ENCODE measurements at regions not wholly inside any gene's neighbourhood (a gene's known extent, or its start where the extent isn't known, plus 50 kb on each side); places are given as distances from the start of the nearest gene placed in this dataset.
"Not testable (repeated sequence)": the region's sequence is repeated elsewhere in the genome, so short reads cannot be mapped to it uniquely, and the experiment has no call there.

DNA sequence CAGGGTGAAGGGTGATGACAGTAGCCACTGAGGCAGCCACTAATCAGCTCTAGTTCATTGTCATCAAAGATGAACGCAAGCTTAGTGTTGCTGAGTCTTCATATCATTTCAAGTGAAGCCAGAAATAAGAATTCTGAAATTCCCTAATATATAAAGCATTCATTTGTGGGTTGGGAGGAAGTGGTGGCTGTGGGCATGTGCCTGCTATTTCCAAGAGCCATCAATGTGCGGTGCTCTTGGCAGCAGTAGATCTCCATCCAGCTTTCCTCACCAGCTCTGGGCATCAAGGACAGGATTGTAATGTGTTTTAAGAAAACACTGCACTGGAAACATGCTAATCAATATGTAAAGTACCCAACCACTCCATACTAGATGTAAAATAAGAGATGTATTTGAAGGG, 202.5 kb upstream of the AHR start:
- no peaks in the 10 kb centered on the region for H3K27me3 ChIP-seq

DNA sequence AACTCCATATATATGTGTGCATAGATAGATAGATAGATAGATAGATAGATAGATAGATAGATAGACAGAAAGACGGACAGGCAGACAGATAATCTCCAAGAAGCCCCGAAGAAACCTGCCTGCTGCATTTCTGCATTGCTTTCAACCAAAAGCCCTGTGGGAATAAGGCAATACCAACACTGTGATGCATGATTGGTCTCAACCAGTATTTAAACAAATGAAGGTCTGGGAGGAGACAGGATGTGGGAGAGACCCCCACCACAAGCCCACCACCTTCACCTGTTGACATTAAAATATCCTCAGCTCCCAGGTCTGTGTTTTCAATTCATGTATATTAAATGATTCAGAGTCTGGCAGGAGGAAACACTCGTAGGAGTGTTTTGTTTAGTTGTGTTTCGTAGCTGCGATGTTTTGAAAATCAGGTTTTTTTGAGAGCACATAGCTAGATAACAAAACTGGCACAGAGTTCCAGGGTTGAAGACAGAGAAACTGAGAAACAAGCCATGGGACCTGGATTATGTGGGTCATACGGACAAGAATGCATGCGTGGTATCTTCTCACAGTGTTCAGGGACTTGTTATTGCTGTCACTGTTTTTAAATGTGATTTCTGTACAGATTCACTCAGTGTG, 200.7 kb upstream of the AHR start:
- Histone ChIP-seq H3K27ac (no peak overlapping the region), H3K36me3 (no peaks in the 10 kb centered on the region), H3K9me3 (ENCODE audit: low read depth) (no peaks in the 10 kb centered on the region), H3K27me3 (no peaks in the 10 kb centered on the region), H3K4me3 (no peak overlapping the region), H3K4me1 (ENCODE audit: low read depth) (no peaks in the 10 kb centered on the region)
- DNase-seq (ENCODE audit: low read depth in 1 of 2, low spot score in 1 of 2) = peak in 1 of 2 donors; percentile 62
- TF ChIP-seq, protein P1, sequence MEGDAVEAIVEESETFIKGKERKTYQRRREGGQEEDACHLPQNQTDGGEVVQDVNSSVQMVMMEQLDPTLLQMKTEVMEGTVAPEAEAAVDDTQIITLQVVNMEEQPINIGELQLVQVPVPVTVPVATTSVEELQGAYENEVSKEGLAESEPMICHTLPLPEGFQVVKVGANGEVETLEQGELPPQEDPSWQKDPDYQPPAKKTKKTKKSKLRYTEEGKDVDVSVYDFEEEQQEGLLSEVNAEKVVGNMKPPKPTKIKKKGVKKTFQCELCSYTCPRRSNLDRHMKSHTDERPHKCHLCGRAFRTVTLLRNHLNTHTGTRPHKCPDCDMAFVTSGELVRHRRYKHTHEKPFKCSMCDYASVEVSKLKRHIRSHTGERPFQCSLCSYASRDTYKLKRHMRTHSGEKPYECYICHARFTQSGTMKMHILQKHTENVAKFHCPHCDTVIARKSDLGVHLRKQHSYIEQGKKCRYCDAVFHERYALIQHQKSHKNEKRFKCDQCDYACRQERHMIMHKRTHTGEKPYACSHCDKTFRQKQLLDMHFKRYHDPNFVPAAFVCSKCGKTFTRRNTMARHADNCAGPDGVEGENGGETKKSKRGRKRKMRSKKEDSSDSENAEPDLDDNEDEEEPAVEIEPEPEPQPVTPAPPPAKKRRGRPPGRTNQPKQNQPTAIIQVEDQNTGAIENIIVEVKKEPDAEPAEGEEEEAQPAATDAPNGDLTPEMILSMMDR (IDR thresholded peaks at IDR 0.05; ENCODE audit: low read depth, low read length) = no peak

More for the DNA sequence above, 202.5 kb upstream of the AHR start:
- no peaks in the 10 kb centered on the region for H3K4me1 ChIP-seq (ENCODE audit: low read depth)
- H3K27ac ChIP-seq = no peak overlapping the region
- H3K4me3 ChIP-seq = no peak overlapping the region
- TF ChIP-seq, protein P1 (IDR thresholded peaks at IDR 0.05; ENCODE audit: low read depth, low read length) = no peak
- no peaks in the 10 kb centered on the region for H3K36me3 ChIP-seq
- DNase-seq (ENCODE audit: low read depth in 1 of 2, low spot score in 1 of 2) = no peak
- no peaks in the 10 kb centered on the region for H3K9me3 ChIP-seq (ENCODE audit: low read depth)

DNA sequence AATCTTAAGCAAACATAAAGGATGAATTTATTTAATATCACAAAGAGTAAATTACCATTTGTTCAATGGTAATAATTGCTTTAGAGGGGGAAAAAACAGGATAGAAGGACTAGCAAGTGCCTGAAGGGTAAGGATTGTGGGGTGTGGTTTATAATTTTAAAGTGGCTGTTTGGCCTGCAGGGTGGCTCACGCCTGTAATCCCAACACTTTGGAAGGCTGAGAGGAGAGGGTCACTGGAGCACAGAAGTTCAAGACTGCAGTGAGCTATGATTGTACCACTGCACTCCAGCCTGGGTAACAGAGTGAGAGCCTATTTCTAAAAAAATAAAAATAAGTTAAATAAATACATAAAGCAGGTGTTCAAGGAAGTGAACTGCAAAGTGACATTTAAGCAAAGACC, 199.9 kb upstream of the AHR start:
- TF ChIP-seq, protein P1 (IDR thresholded peaks at IDR 0.05; ENCODE audit: low read depth, low read length) = no peak
- Histone ChIP-seq H3K4me3 (no peak overlapping the region), H3K4me1 (ENCODE audit: low read depth) (no peaks in the 10 kb centered on the region), H3K36me3 (no peaks in the 10 kb centered on the region), H3K9me3 (ENCODE audit: low read depth) (no peaks in the 10 kb centered on the region), H3K27me3 (no peaks in the 10 kb centered on the region), H3K27ac (no peak overlapping the region)
- DNase-seq (ENCODE audit: low read depth in 1 of 2, low spot score in 1 of 2) = no peak

DNA sequence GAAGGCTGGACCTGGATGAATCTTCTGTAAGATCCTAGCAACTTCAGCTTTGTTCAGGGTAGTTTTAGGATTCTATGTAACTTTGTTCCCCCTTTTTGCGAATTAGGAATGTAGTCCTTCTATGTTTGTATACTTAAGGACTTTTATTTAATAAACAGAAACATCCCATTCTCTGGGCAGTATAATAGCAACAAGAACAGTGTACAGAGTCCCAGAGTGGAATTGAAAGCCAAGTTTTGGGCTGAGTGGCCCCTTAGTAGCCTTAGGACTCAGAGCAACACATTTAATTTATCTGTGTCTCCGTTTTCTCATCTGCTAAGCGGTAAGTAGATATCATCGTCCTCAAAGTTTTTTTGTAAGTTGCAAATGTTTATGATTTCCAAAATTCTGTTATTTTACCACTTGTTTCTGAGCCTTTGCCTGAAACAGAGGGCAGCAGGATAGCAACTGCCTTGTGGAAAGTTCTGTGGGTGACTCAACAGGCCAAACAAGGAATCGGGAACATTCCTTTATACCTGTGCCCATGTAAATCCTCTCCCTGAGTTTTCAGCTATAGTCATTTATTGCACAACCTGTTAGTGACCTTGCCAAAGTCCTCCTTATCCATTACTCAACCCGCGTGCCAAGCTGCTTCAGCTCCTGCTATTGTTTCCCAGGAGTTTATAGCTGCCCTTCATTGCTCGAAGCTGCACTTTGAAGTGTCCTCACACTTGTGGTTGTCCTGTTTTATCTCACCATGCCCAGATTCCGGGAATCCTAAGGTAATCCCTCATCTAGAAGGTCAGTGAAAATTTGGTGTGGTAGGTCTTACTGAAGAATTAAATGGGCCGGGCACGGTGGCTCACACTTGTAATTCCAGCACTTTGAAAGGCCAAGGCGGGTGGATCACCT, 199.1 kb upstream of the AHR start:
- H3K4me3 ChIP-seq = no peak overlapping the region
- H3K27me3 ChIP-seq = no peaks in the 10 kb centered on the region
- peak in 1 of 2 donors; percentile 83 for DNase-seq (ENCODE audit: low read depth in 1 of 2, low spot score in 1 of 2)
- no peaks in the 10 kb centered on the region for H3K9me3 ChIP-seq (ENCODE audit: low read depth)
- H3K27ac ChIP-seq = no peak overlapping the region
- TF ChIP-seq, protein P1 (IDR thresholded peaks at IDR 0.05; ENCODE audit: low read depth, low read length) = no peak
- H3K4me1 ChIP-seq (ENCODE audit: low read depth) = no peaks in the 10 kb centered on the region
- H3K36me3 ChIP-seq = no peaks in the 10 kb centered on the region

DNA sequence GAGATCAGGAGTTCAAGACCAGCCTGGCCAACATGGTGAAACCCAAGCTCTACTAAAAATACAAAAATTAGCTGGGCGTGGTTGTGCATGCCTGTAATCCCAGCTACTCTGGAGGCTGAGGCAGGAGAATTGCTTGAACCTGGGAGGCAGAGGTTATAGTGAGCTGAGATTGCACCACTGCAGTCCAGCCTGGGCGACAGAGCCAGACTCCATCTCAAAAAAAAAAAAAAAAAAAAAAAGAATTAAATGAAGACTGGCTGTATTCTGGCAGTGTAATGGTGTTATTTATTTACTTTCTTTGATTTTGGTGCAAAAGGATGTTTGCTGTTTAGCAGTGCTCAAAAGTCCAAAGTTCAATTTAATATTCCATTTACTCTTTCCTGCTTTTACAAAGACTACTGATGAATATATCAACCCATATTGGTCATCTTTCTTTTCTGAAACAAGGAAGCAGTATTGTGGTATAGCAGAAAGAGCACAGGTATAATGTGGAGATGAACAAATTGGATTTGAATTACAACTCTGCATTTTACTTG, 198.4 kb upstream of the AHR start:
- DNase-seq (ENCODE audit: low read depth in 1 of 2, low spot score in 1 of 2); H3K4me1 ChIP-seq (ENCODE audit: low read depth); H3K27ac ChIP-seq; H3K36me3 ChIP-seq; H3K9me3 ChIP-seq (ENCODE audit: low read depth); H3K4me3 ChIP-seq; H3K27me3 ChIP-seq: not testable (repeated sequence)

DNA sequence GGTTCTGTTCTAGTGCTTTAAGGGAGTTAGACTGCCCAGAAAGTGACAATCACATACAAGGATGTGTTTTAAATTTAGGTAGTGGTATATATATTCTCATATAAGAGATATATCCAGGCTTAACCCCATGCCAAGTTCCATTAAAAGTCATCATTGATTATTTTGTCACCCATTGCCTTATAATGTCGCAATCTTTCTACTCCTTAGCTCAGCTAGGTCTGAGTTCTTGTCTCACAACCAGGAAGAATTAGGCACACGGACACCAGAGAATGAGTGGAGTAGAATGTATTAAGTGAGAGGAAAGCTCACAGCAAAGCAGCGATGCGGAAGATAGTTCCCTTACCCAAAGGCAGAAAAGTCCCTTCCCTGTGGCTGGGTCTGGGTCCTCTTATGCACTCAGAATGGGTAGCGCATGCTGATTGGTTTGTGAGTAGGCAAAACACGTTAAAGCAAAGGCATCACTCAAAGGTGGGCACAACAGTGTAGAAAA, 197.2 kb upstream of the AHR start:
- no peak for DNase-seq (ENCODE audit: low read depth in 1 of 2, low spot score in 1 of 2)
- H3K27me3 ChIP-seq = no peaks in the 10 kb centered on the region
- no peak overlapping the region for H3K27ac ChIP-seq
- no peaks in the 10 kb centered on the region for H3K36me3 ChIP-seq
- TF ChIP-seq, protein P1 (IDR thresholded peaks at IDR 0.05; ENCODE audit: low read depth, low read length) = no peak
- no peak overlapping the region for H3K4me3 ChIP-seq
- H3K4me1 ChIP-seq (ENCODE audit: low read depth) = no peaks in the 10 kb centered on the region
- no peaks in the 10 kb centered on the region for H3K9me3 ChIP-seq (ENCODE audit: low read depth)

Measured in cardiac muscle cell (in vitro differentiated cells and primary cell).